Lower leg skin (tissue), 4 donors: ENCODE measurements at regions not wholly inside any gene's neighbourhood (a gene's known extent, or its start where the extent isn't known, plus 50 kb on each side); places are given as distances from the start of the nearest gene placed in this dataset.

Experiments
- DNase-seq, 2 donors: peaks; one replicate each; pipeline ENCODE4 v3.0.0-alpha.2; 2019; ENCODE audit warnings: low spot score in 2 of 2
- H3K4me3 ChIP-seq: fragments of 200-600 bp; sonication (generic); 2 replicates; pipeline ENCODE4 v1.5.1; 2017; ENCODE audit warnings: mild to moderate bottlenecking, low read depth; ENCODE audit not compliant: poor library complexity, severe bottlenecking
- CTCF ChIP-seq, 3 donors: fragments of 450-650 bp; IDR thresholded peaks; one replicate each; pipeline ENCODE4 v1.5.1; 2016; ENCODE audit warnings: antibody characterized with exemption in 3 of 3, mild to moderate bottlenecking in 3 of 3, moderate library complexity in 2 of 3
- POLR2A ChIP-seq, 2 donors: fragments of 450-650 bp; IDR thresholded peaks; one replicate each; pipeline ENCODE4 v1.6.1; 2016 to 2017; ENCODE audit warnings: antibody characterized with exemption in 2 of 2, mild to moderate bottlenecking in 1 of 2, moderate library complexity in 1 of 2
- WGBS, 2 donors: methylation state at CpG; one replicate each; pipeline ENCODE4 v1.1.5; 2018; 5-methylcytosine and 5-hydroxymethylcytosine counted together
- intact Hi-C: fragments of 100-400 bp; cut with DNase I; formaldehyde crosslinking; loops from one replicate; pipeline ENCODE4 v1.15.0; 2023; ENCODE audit warnings: low total_unique reads

DNA sequence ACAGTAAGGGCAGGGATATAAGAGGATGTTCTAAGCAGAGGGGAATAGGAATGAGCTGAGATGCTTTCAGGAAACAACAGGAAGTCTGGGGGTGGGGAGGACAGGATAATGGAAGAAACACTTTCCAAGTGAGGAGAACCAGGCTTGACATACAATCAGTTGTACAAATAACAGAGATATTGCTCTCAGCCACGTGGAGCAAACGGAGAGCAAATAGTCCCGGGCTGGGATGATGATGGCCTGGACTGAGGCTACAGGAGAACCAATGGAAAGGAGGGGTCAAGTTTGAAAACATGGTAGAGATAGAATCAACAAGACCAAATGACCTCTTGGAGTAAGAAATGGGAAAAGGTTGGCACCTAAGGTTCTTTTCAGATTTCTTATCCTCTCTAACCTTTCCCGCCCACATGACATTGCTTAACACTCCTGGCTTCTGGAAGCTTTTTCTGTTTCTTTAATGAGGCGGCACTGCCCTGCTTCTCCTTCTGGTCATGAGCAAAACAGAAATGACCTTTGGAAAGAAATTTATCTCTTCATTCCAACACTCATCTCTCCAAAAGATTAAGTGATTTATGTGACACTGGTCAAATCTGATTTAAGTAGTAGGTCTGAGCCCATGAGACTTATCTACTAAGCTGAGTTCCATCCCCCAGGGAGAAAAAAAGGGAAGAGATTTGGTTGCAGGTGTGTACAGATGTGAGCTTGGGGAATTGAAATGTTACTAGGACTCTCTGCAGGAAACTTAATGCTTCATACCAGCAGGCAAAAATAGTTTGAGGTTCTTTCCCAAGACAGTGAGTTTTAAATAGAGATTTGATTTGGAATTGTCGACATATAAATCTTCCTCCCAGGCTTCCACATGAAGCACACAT is 442.9 kb upstream of the HNRNPA3 start:
- intact Hi-C loops, result no loop called here
- WGBS, 2 donors, result 73 to 82% methylated on average over 6 of the region's 6 CpGs
- H3K4me3 ChIP-seq, result no peak overlapping the region
- no peak for DNase-seq
- TF ChIP-seq POLR2A (IDR thresholded peaks at IDR 0.05) (no peak), CTCF (IDR thresholded peaks at IDR 0.05) (no peak)

DNA sequence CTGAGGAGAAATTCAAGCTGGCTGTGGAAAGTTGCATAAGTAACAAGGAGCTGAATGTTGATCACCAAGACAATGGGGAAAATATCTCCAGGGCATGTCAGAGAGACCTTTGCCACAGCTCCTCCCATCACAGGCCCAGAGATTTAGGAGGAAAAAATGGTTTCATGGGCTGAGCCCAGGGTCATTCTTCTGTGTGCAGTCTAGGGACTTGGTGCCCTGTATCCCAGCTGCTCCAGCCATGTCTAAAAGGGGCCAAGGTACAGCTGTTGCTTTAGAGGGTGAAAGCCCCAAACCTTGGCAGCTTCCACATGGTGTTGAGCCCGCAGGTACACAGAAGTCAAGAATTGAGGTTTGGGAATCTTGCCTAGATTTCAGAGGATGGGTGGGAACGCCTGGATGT is 439.8 kb upstream of the HNRNPA3 start:
- H3K4me3 ChIP-seq, result no peak overlapping the region
- TF ChIP-seq CTCF (IDR thresholded peaks at IDR 0.05) (no peak), POLR2A (IDR thresholded peaks at IDR 0.05) (no peak)
- intact Hi-C loops, result no loop called here
- DNase-seq, result no peak
- 79 to 80% methylated on average over 2 of the region's 2 CpGs for WGBS, 2 donors

DNA sequence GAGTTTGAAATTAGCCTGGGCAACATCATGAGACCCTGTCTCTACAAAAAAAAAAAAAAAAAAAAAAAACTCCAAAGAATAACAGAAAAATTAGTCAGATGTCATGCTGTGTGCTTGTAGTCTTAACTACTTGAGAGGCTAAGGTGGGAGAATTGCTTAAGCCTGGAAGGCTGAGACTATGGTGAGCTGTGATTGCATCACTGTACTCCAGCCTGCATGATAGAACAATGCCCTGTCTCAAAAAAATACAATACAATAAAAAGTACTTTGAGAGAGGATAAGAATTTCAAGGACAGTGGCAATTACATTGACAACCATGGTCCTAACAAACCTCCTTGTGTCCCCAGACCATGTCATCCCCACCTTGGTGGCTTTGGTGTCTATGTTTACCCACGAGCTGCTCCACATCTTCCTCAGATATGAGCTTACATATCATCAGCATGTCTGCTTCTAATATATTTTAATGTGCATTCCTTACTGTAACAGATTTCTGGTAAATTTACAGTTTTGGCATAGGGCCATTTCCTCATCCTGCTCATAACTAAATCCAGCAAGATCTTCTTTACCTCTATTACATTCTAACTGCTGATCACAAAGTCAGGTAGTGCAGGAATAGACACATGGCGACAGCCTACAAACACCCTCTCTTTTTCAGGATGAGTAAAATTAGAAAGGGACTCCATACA is 437.7 kb upstream of the HNRNPA3 start:
- intact Hi-C loops, result no loop called here

GRCh38 chr2:176777262-176777661 is 435.3 kb upstream of the HNRNPA3 start:
- no peak for DNase-seq
- no peak overlapping the region for H3K4me3 ChIP-seq
- WGBS, 2 donors, result 65 to 76% methylated on average over 3 of the region's 3 CpGs
- TF ChIP-seq CTCF (IDR thresholded peaks at IDR 0.05), result no peak
- intact Hi-C loops, result no loop called here

More for the DNA sequence above, 437.7 kb upstream of the HNRNPA3 start:
- DNase-seq, result no peak
- H3K4me3 ChIP-seq, result no peak overlapping the region
- WGBS, 2 donors, result 47 to 60% methylated on average over 2 of the region's 2 CpGs
- TF ChIP-seq CTCF (IDR thresholded peaks at IDR 0.05), result no peak
- TF ChIP-seq POLR2A (IDR thresholded peaks at IDR 0.05), result no peak

DNA sequence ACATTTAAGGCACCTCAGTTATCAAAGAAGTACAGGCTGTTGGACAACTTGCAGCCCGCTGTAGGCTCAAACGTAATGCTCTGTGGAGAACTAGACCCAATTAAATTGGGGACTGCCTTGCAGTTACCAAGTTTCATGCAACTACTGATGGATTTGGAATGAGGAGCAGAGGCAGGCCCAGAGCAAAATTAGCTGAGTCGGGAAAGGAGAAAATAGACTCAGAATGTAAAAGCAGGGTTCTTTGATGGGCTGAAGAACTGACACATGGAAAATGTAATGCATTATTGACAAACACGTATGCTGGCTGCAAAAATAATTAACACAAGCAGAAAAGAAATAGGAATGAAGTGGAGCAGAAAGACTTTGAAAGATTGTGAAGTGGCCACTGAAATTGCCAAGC is 432.7 kb upstream of the HNRNPA3 start:
- WGBS, 2 donors, result 87 to 93% methylated on average over 4 of the region's 4 CpGs
- no peak for DNase-seq
- intact Hi-C loops, result no loop called here
- TF ChIP-seq CTCF (IDR thresholded peaks at IDR 0.05), result no peak
- no peak for TF ChIP-seq POLR2A (IDR thresholded peaks at IDR 0.05)
- H3K4me3 ChIP-seq, result no peak overlapping the region
